Caco-2 (cell line): ENCODE measurements at regions not wholly inside any gene's neighbourhood (a gene's known extent, or its start where the extent isn't known, plus 50 kb on each side); places are given as distances from the start of the nearest gene placed in this dataset.

Experiments used
- BruUV-seq: library from RNA; stranded (reverse); fragments of 400-500 nt; replicated peaks from 2 replicates; lab custom pipeline; 2021; lab: Mats Ljungman, UMichigan
- CTCF ChIA-PET: fragments of 300-600 bp; sonication (Branson Sonifier 250); formaldehyde crosslinking; loops from one replicate; lab custom pipeline; 2022; ENCODE audit warnings: antibody characterized with exemption; lab: Charles Lee
- POLR2A ChIA-PET: fragments of 300-600 bp; sonication (Branson Sonifier 250); formaldehyde crosslinking; loops from one replicate; lab custom pipeline; 2022; ENCODE audit warnings: antibody characterized with exemption; lab: Charles Lee
- DNase-seq, 2 experiments: peaks; one replicate each; pipeline versions ENCODE4 v3.0.0 to v3.0.0-alpha.2; 2020 to 2022
- H3K27me3 ChIP-seq: replicated peaks from 2 replicates; pipeline ENCODE4 v1.6.0; 2011; ENCODE audit warnings: low read length; ENCODE audit not compliant: control insufficient read depth, insufficient read depth
- H3K36me3 ChIP-seq: 2 replicates; pipeline ENCODE4 v1.5.1; 2011; ENCODE audit warnings: low read length; ENCODE audit not compliant: control insufficient read depth, insufficient read depth
- H3K4me1 ChIP-seq: fragments of 250-450 bp; sonication (Bioruptor Pico); 2 replicates; pipeline ENCODE4 v1.5.1; 2020; ENCODE audit warnings: mild to moderate bottlenecking
- H3K4me3 ChIP-seq: 2 replicates; pipeline ENCODE4 v1.5.1; 2011; ENCODE audit warnings: low read depth, mild to moderate bottlenecking, control low read depth, low read length
- H3K9me3 ChIP-seq: fragments of 250-450 bp; sonication (Bioruptor Pico); 2 replicates; pipeline ENCODE4 v1.5.1; 2020; ENCODE audit warnings: mild to moderate bottlenecking, moderate library complexity
- H3K27ac Mint-ChIP-seq: one replicate; pipeline ENCODE4 v1.8.0; 2022; ENCODE audit warnings: mixed read lengths; ENCODE audit not compliant: unreplicated experiment
- H3K27me3 Mint-ChIP-seq: one replicate; pipeline ENCODE4 v1.8.0; 2022; ENCODE audit warnings: mixed read lengths; ENCODE audit not compliant: insufficient read depth, unreplicated experiment
- H3K36me3 Mint-ChIP-seq: one replicate; pipeline ENCODE4 v1.8.0; 2022; ENCODE audit warnings: mild to moderate bottlenecking, mixed read lengths; ENCODE audit not compliant: insufficient read depth, unreplicated experiment
- H3K4me1 Mint-ChIP-seq: one replicate; pipeline ENCODE4 v1.8.0; 2022; ENCODE audit warnings: low read depth, mixed read lengths; ENCODE audit not compliant: unreplicated experiment
- H3K4me3 Mint-ChIP-seq: one replicate; pipeline ENCODE4 v1.8.0; 2022; ENCODE audit warnings: mild to moderate bottlenecking, moderate library complexity, mixed read lengths; ENCODE audit not compliant: unreplicated experiment
- H3K9me3 Mint-ChIP-seq: one replicate; pipeline ENCODE4 v1.8.0; 2022; ENCODE audit warnings: mixed read lengths; ENCODE audit not compliant: unreplicated experiment
- CTCF ChIP-seq, 2 experiments: fragments of 200-600 bp in 1 of 2; IDR thresholded peaks; 1 replicate in 1 of 2; 2 replicates in 1 of 2; pipeline versions ENCODE4 v1.5.1 to v1.8.0; 2011 to 2022; ENCODE audit warnings: antibody characterized with exemption in 1 of 2, control low read depth in 1 of 2, inconsistent platforms in 1 of 2, low read depth in 1 of 2, low read length in 1 of 2, mild to moderate bottlenecking in 1 of 2, moderate library complexity in 1 of 2; ENCODE audit not compliant: insufficient read depth in 1 of 2, severe bottlenecking in 1 of 2, unreplicated experiment in 1 of 2
- intact Hi-C: fragments of 100-400 bp; cut with micrococcal nuclease; formaldehyde crosslinking; loops from one replicate; pipeline ENCODE4 v1.10.0; 2022; ENCODE audit not compliant: unreplicated experiment

- no peaks in the 10 kb centered on the region for H3K36me3 ChIP-seq
- Mint-ChIP-seq H3K4me3 (no peak overlapping the region), H3K27ac (no peak overlapping the region), H3K36me3 (no peaks in the 10 kb centered on the region), H3K4me1 (no peaks in the 10 kb centered on the region), H3K27me3 (peaks cover 2% of the 10 kb centered on the region), H3K9me3 (no peaks in the 10 kb centered on the region)
- no peaks in the 10 kb centered on the region for H3K4me1 ChIP-seq
- DNase-seq = no peak
- no peak overlapping the region for H3K4me3 ChIP-seq
- TF ChIP-seq CTCF (IDR thresholded peaks at IDR 0.05; ENCODE audit: insufficient read depth in 1 of 2, low read depth in 1 of 2, low read length in 1 of 2, severe bottlenecking in 1 of 2, unreplicated experiment in 1 of 2) = no peak
- no TSS peak for BruUV-seq
- ChIA-PET CTCF (no interaction called here), POLR2A (no interaction called here)
- H3K9me3 ChIP-seq = no peaks in the 10 kb centered on the region
- intact Hi-C loops = no loop called here
- H3K27me3 ChIP-seq = no peaks in the 10 kb centered on the region
These were observed 220.9 kb downstream of the SLC7A11 start for GRCh38 chr4:138021139-138021830.

- no peaks in the 10 kb centered on the region for H3K36me3 ChIP-seq
- H3K4me3 ChIP-seq = no peak overlapping the region
- ChIA-PET CTCF (no interaction called here), POLR2A (no interaction called here)
- no peaks in the 10 kb centered on the region for H3K36me3 Mint-ChIP-seq
- no peaks in the 10 kb centered on the region for H3K27me3 ChIP-seq
- H3K9me3 ChIP-seq = no peaks in the 10 kb centered on the region
- BruUV-seq = no TSS peak
- H3K4me1 ChIP-seq = no peaks in the 10 kb centered on the region
- peaks cover 3% of the 10 kb centered on the region for H3K27me3 Mint-ChIP-seq
- DNase-seq = no peak
- H3K4me3 Mint-ChIP-seq = no peak overlapping the region
- H3K27ac Mint-ChIP-seq = no peak overlapping the region
- TF ChIP-seq CTCF (IDR thresholded peaks at IDR 0.05; ENCODE audit: insufficient read depth in 1 of 2, low read depth in 1 of 2, low read length in 1 of 2, severe bottlenecking in 1 of 2, unreplicated experiment in 1 of 2) = no peak
- H3K9me3 Mint-ChIP-seq = no peaks in the 10 kb centered on the region
- intact Hi-C loops = no loop called here
- no peaks in the 10 kb centered on the region for H3K4me1 Mint-ChIP-seq
These were observed 227.4 kb downstream of the SLC7A11 start for GRCh38 chr4:138014590-138015288.

GRCh38 chr4:138013625-138014024 lies 228.5 kb downstream of the SLC7A11 start:
- no peak for TF ChIP-seq CTCF (IDR thresholded peaks at IDR 0.05; ENCODE audit: insufficient read depth in 1 of 2, low read depth in 1 of 2, low read length in 1 of 2, severe bottlenecking in 1 of 2, unreplicated experiment in 1 of 2)
- H3K36me3 ChIP-seq = no peaks in the 10 kb centered on the region
- Mint-ChIP-seq H3K4me1 (no peaks in the 10 kb centered on the region), H3K9me3 (no peaks in the 10 kb centered on the region), H3K27me3 (peaks cover 3% of the 10 kb centered on the region), H3K4me3 (no peak overlapping the region), H3K36me3 (no peaks in the 10 kb centered on the region), H3K27ac (no peak overlapping the region)
- H3K9me3 ChIP-seq = no peaks in the 10 kb centered on the region
- POLR2A ChIA-PET = no interaction called here
- intact Hi-C loops = no loop called here
- BruUV-seq = no TSS peak
- H3K4me3 ChIP-seq = no peak overlapping the region
- DNase-seq = no peak
- no peaks in the 10 kb centered on the region for H3K4me1 ChIP-seq
- CTCF ChIA-PET = no interaction called here
- H3K27me3 ChIP-seq = no peaks in the 10 kb centered on the region
